Omental fat pad (tissue), 3 donors: ENCODE measurements at regions not wholly inside any gene's neighbourhood (a gene's known extent, or its start where the extent isn't known, plus 50 kb on each side); places are given as distances from the start of the nearest gene placed in this dataset.

Experiments
- ATAC-seq: fragments of 150-250 bp; one replicate; pipeline ENCODE4 v1.9.1; 2016; ENCODE audit warnings: mild to moderate bottlenecking, moderate library complexity; ENCODE audit not compliant: low FRiP score
- DNase-seq: peaks from one replicate; pipeline ENCODE4 v3.0.0-alpha.2; 2019; ENCODE audit warnings: low spot score
- TF ChIP-seq, protein P1 (sequence below), 3 donors: fragments of 450-650 bp; IDR thresholded peaks; one replicate each; pipeline ENCODE4 v1.5.1; 2016 to 2017; ENCODE audit warnings: antibody characterized with exemption in 3 of 3, mild to moderate bottlenecking in 3 of 3, moderate library complexity in 2 of 3

DNA sequence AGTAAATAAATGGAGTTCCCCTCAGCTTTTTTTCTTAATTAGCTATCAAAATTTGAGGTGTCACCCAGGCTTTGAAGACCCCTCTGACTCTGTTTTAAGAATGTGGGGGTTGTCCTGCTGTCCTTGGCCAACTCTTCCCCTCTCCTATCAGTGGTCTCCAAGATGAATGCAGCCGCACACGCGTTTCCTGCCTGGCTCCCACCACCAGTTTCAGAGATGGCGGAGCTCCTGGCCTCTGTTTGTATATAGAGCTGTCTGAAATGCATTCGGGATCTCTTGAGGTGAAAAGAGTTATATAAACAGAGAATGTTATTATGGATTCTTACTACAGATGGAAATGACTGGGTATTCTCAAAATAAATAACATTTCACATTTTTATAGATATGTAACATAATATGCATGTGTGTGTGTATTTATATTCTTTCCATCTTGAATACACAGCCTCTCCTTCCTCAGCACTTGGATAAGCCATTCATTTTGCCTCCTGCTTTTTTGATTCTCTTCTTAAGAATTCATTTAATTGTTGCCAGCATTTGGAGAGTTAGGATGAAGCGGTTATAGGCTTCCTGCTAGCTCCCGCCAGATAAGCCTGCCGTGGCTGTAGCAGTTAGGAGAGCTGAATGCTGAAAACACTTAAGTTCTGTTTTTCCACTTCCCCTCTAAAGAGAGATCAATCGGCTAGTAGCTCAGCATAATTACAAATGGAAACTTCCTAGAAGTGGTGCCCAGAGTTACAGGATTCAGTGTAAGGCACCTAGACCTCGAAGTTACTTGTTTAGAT lies 659.3 kb upstream of the FANCL start:
- TF ChIP-seq, protein P1, sequence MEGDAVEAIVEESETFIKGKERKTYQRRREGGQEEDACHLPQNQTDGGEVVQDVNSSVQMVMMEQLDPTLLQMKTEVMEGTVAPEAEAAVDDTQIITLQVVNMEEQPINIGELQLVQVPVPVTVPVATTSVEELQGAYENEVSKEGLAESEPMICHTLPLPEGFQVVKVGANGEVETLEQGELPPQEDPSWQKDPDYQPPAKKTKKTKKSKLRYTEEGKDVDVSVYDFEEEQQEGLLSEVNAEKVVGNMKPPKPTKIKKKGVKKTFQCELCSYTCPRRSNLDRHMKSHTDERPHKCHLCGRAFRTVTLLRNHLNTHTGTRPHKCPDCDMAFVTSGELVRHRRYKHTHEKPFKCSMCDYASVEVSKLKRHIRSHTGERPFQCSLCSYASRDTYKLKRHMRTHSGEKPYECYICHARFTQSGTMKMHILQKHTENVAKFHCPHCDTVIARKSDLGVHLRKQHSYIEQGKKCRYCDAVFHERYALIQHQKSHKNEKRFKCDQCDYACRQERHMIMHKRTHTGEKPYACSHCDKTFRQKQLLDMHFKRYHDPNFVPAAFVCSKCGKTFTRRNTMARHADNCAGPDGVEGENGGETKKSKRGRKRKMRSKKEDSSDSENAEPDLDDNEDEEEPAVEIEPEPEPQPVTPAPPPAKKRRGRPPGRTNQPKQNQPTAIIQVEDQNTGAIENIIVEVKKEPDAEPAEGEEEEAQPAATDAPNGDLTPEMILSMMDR (IDR thresholded peaks at IDR 0.05) = no peak
- ATAC-seq (no peak), DNase-seq (no peak)

DNA sequence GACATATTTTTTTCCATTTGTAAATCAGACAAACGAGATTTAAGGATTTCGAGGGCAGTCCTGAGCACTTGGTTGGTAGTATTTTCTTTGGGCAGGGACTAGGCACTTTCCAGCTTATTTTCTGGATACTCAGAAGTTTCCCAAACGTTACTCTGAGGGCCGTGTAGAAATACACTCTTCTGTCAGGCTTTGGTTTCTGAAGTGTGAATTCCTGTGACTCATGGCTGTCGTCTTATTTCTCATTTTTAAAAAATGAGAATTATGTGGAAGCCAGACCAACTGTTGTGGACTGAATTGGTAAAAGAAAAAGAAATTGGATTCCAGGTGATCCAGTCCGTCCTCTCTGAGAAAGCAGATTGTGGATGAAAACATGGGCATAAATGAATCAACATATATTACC lies 658.6 kb upstream of the FANCL start:
- ATAC-seq = no peak
- no peak for DNase-seq
- TF ChIP-seq, protein P1 (IDR thresholded peaks at IDR 0.05) = no peak

DNA sequence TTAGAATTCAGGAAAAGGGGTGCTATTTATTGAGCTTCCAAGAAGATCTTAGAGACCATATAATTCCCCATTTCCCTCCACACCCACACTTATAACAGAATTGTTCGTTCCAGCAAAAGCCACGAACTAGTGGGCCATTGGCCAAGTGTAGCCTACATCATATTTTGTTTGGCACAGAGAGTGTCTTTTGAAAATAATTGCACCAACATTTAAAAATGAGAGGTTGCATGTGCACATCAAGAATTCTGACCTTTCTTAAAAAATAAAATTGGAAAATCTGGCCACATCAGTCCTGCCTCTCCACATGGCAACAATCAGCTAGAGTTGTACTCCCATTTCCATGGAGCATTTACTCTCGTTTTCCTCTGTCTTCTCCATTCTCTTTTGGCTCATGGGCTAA lies 655.5 kb upstream of the FANCL start:
- TF ChIP-seq, protein P1 (IDR thresholded peaks at IDR 0.05) = no peak
- ATAC-seq = no peak
- DNase-seq = no peak

DNA sequence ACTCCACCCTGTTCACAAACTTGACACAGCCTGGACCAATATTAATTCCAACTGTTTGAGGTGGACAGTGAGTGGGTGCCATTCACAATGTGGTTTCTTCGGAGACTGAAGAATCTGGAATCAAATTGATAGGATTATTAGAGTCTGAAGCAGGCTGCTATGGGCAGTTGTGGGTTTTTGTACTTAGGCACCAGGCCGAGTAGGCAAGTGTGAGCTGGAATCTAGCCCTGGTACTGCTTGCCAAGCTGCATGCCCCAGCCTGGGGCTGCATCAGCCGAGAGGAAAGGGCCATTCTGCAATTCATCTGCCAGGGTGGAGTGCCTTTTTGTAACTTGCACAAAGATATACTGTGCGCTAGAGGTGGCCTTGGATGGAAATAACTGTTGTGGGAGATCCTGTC lies 654.7 kb upstream of the FANCL start:
- TF ChIP-seq, protein P1 (IDR thresholded peaks at IDR 0.05) = no peak
- ATAC-seq (no peak), DNase-seq (no peak)

DNA sequence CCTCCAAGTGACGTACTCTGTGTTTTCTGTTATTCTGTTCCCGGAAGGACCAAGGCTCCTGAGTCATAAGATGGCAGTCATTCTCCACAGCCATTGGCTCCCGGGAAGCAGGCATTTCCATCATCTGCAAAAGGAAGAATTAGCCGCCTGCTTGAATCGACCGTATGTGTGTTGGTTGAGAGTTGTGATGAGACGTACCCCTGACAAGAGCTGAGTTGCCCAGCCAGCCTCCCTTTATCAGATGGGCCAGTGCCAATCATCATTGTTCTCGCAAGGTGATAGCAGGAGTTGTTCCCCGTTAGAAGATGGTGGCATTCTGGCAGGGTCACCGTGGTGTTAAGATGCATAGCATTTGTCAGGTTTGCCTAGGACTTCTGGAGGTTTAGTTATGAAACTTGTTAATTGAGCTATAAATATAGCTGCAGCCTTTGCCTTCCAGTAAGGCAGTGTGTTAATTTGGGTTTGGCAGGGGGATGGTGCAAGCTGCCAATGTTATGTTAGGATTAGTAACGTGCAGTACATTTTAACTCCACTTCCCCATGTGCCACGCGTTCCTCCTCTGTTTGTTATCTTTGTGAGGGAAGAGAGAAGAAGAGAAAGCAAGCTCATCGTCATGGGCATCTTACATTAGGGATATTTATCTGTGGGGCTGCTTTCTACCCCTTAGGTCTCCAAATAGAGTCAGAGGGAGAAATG lies 652.7 kb upstream of the FANCL start:
- TF ChIP-seq, protein P1 (IDR thresholded peaks at IDR 0.05) = no peak
- no peak for DNase-seq
- ATAC-seq = no peak

DNA sequence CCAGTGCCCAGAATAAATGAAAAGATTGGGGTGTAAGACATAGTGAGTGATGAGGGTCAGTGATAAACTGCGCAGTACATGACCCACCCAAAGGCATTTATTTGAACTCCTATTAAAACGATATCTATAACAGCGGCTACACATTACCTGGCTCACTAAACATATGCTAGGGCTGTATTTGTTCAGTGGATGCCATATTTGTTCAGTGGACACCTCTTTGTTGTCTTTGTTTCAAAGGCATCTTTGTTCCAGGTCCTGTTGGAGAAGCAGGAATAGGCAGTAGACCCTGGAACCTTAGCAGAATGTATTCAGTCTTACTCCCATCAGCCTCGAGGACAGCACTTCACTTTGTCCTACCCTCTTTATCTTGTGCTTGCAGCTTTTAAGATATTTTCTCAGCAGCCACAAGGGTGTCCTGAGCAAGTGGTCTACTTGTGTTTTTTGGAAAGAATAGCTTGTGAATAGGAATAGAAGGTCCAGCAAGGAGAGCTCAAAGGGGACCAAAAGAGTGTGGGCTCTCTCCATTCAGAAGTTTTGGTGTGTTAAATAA lies 650.8 kb upstream of the FANCL start:
- no peak for ATAC-seq
- TF ChIP-seq, protein P1 (IDR thresholded peaks at IDR 0.05) = no peak
- no peak for DNase-seq
